8988T (cell line): ENCODE measurements at regions not wholly inside any gene's neighbourhood (a gene's known extent, or its start where the extent isn't known, plus 50 kb on each side); places are given as distances from the start of the nearest gene placed in this dataset.

Experiments
- DNase-seq: peaks from one replicate; pipeline ENCODE4 v3.0.0; 2011

GRCh38 chr16:79543219-79543618, 57.3 kb downstream of the MAF start:
- no peak for DNase-seq

DNA sequence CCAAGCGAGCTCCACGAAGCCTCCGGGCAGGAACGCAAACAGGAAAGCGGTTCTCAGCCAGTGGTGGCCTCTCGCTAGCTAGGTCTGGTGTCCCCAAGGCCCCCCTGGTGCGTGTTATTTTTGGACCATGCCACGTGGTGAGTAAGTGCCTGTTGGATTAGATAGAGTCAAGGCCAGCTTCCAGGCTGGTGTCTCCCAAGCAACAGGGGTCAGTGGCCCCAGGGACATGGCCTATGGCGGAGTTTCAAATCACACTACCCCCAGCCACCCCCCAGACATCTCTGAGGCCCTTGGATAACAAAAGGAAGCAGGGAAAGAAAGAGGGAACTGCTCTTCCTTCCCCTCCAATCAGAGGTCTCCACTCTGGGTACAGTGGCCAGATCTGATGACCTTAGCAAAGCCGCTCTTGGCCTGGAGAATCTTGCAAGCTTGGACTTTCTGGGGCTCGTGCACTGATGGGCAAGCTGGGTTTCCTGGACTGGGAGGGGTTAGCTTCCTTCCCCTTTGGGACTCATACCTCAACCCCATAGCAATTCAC, 58.2 kb downstream of the MAF start:
- no peak for DNase-seq

DNA sequence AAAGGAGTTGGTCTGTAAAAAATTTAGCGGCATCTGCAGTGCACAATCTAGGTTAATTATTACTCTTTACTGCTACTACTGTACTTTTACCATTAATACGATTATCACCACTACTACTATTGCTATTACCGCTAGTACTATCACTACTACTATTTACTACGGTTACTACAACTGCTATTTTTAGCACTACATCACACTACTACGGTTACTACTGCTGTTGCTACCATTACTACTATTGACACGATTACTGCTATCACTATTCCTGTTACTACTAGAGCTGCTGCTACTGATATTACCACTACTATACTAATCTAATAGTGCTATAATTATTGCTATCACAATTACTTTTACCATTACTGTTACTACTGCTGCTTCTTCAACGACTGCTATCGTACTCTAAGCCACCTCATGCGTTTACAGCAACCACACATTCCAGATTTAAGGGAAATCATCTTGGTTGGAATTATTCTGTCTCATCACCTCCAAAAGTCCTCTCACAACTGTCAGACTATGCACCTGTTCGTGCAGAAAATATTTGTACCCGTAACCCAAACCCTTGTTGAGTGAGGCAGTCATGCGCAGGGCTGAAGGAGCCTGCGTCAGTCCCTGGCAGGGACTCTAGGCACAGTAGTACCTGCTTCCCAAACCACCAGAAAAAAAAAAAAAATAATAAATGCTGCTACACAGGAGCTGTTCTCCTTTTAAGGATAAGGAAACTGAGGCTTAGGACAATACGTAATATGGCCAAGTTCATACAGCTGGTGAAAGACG, 59.5 kb downstream of the MAF start:
- no peak for DNase-seq

GRCh38 chr16:79537584-79537983, 63.0 kb downstream of the MAF start:
- no peak for DNase-seq

DNA sequence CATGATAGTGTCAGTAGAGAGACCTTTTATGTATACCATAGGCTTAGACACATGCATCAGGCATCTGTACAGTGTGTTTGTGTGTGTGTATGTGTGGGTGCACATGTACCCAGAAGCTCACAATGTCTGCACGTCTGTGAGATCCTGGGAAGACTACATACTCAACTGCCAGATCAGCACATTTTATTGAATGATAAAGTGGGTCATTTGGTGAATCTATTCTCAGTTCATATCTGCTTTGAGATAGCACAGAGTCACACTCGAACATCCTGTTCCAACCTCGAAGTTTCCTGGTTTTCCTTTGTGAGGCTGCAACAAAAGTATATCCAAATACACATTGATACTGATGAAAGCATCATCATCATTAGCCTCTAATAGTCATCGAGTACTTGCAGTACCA, 63.6 kb downstream of the MAF start:
- DNase-seq = no peak

DNA sequence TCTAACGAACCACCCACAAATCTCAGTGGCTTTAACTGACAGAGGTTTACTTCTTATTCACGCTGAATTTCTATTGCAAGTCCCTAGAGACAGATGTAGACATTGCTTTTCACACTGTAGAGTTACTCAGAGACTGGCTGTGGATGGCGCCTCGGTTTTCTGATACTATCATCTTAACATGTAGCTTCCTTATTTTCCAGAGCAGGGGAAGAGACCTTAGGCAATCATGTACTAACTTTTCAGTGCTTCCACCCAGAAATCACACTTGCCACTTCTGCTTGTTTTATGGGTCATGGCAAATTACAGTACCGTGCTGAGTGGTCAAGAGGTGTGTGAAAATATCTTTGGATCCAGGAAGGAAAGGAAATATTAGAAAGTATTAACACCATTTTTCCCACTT, 65.4 kb downstream of the MAF start:
- DNase-seq = no peak

DNA sequence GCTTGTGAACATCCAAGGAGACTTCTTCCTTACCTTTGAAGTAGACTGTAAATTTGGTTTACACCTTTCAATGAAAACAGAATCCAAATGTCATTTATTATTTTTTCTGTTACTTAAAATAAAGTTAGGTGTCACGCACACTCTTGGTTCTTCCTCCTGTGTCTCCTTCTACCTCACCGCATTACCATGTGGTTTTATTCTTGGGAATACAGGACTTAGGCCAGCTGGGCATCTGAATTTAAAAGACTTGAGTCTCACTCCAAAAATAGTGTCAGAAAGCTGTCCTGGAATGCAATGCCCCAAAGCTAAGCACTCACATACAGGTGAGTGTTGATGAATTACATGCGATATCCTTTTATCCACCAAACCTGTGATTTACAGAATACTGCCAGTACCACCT, 66.4 kb downstream of the MAF start:
- DNase-seq = no peak

- DNase-seq = no peak
Measured at GRCh38 chr16:79533292-79533691, 67.2 kb downstream of the MAF start.

DNA sequence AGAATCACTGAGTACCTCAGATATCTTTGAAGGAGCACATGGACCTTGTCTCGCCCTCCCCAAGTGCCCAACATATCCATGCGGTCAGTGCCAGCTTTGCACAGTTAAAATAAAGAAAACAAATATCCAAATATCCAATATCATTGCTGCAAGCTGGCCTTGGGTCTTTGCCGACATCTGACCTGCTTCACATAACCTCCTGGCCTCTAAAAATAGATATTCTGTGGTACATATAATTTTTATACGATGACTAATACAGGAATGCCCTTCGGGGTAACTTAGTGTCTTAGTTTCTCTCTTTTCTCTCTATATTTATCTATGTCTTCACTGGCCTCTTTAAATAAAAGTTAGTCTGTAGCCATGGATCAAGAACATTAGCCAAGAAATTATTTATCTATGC, 67.8 kb downstream of the MAF start:
- DNase-seq = no peak

- DNase-seq = no peak
Measured at GRCh38 chr16:79532273-79532672, 68.3 kb downstream of the MAF start.

GRCh38 chr16:79528338-79528737, 72.2 kb downstream of the MAF start:
- no peak for DNase-seq

GRCh38 chr16:79523971-79524370, 76.6 kb downstream of the MAF start:
- no peak for DNase-seq

GRCh38 chr16:79519448-79519847, 81.1 kb downstream of the MAF start:
- no peak for DNase-seq

- DNase-seq = no peak
Measured at GRCh38 chr16:79517156-79517555, 83.4 kb downstream of the MAF start.

DNA sequence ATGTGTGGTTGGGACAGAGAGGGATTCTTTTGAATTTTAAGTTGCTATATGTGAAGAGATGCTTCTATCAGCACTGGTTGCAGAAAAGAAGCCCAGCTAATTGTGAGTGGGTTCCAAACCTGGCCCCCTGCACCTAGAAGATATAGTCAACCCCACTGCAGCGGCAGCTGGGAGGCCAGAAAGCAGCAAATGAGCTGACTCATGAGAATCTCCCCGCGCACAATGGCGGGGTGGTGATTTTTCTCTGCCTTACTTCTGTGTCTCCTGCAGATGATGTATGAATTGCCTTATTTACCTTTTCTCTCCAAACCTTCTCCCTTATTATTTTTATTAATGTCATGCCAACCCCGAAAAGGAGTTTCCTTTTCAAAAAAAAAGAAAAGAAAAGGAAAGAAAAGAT, 89.7 kb downstream of the MAF start:
- no peak for DNase-seq

- no peak for DNase-seq
Measured at GRCh38 chr16:79509906-79510305, 90.6 kb downstream of the MAF start.

DNA sequence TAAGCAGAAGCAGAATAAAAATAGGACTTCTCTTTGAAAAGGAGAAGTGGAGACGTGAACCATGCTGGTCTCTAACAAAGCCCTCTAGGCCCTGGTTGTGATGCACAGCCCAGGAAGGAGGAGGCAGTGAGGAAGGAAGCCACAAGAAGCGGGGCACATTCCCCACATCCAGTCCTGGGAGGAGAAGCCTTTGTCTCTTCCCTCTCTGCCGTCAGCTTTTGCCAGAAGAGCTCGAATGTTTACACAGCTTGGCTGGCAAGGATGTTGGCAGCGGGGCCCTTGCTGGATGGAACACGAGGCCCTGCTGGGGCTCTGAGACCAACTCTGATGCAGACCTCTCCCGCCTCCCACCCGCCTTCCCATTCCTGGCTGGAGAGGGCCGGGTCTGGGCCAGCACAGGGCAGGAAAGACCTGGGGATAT, 91.3 kb downstream of the MAF start:
- no peak for DNase-seq

DNA sequence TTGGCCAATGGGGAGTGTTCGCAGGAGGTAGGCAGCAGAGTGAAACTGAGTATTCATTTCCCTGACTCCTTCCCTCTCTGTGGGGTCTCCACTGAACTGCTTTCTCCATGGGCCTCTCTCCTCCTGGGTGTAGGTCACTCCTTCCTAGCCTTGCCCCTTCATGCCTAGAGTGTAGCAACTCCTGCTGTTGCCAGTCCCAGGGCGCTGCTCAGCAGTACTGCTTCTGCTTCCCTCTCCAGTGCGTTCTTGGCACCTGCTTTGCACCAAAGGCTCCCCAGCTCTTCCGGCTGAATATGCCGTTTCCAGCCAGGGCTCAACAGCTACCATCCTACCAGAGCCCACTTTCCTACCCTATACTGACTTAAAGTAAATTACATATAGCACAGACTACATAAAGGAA, 92.2 kb downstream of the MAF start:
- no peak for DNase-seq

- no peak for DNase-seq
Measured at GRCh38 chr16:79505344-79505743, 95.2 kb downstream of the MAF start.

DNA sequence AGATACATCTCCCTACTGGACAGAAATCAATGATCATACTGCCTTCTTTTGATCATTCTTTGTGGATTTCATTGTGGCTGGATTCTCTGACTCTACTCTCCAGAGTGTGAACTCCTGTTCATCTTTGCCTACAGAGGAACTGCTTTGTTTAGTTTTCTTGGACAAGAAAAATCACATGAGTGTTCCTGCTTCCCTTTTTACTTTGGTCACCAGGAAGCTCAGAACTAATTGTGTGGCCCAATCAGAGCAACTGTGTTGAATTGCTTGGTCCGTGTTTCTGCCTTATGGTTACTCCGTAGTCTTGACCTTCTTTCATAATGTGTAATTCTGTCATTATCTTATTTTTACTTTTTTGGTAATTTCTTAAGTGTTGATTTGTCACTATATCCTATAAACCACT, 97.0 kb downstream of the MAF start:
- DNase-seq = no peak

GRCh38 chr16:79501446-79501845, 99.1 kb downstream of the MAF start:
- no peak for DNase-seq

DNA sequence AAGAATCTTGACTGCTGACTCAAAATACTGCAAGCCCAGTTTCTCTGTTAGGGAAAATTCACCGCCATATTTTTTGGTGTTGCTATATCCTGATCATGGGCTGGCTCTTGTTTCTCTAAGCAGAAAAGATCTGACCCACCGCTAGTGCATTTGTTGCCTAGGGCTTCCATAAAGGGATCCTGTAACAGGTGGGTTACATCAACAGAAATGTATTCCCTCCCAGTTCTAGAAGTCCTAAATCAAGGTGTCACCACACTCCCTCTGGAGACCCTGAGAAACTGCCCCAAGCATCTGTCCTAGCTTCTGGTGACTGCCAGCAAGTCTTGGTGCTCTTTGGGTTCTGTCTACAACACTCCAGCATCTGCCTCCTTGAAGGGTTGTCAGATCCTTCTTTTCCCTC, 99.7 kb downstream of the MAF start:
- no peak for DNase-seq

DNA sequence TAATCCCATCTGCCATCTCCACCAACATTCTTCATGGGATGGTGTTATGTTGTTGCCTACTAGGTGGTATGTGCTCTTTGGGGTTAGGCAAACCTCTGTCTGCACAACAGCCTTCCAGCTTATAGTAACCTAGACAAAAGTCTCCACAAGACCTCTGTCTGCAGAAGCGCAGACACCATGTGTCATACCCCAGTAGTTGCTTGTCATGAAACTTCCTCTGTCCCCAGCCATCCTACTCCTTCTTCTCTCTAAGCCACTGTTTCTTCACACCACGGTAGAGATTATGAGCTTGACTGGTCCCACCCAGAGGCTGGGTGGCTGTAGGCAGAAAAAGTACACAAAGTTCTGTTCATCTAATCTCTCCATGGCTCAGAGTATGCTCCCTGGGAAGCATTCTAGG, 100.3 kb downstream of the MAF start:
- no peak for DNase-seq

DNA sequence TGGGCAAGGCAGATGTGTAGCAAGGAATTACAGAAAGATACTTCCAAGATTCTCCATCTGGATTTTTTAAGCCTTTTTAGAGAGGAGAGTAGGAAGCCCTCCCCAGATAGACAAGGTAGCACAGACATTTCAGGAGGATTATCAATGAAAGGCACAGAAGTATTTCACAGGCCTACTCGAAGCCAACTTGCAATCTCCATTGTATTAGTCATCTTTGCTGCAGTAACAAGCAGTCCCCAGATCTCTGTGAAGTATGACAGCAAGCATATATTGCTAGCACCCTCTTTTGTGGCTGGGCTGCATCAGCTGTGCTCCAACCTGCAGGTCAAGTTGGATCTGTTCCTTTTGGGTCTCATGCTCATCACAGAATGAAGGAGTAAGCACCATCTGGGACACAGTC, 101.6 kb downstream of the MAF start:
- no peak for DNase-seq
